SU-DHL-6 (cell line): ENCODE measurements at regions not wholly inside any gene's neighbourhood (a gene's known extent, or its start where the extent isn't known, plus 50 kb on each side); places are given as distances from the start of the nearest gene placed in this dataset.

Source experiments
- CTCF ChIP-seq: fragments of 200-600 bp; sonication (generic); IDR thresholded peaks from one replicate; pipeline ENCODE4 v1.5.1; 2017; ENCODE audit warnings: antibody characterized with exemption, mild to moderate bottlenecking, low read length, moderate library complexity; ENCODE audit not compliant: insufficient read depth, poor library complexity, severe bottlenecking
- EZH2phosphoT487 ChIP-seq: fragments of 200-600 bp; sonication (generic), shearing (Covaris generic); conservative IDR thresholded peaks from 2 replicates; pipeline ENCODE4 v1.6.1; 2018; ENCODE audit warnings: mild to moderate bottlenecking, antibody characterized with exemption, low read length, moderate library complexity, mixed read lengths

- no peak for TF ChIP-seq CTCF
- no peak for TF ChIP-seq EZH2phosphoT487
Measured at GRCh38 chr19:31147234-31147633, 202.0 kb downstream of the TSHZ3 start.
